ENCODE measurements at regions not wholly inside any gene's neighbourhood (a gene's known extent, or its start where the extent isn't known, plus 50 kb on each side); places are given as distances from the start of the nearest gene placed in this dataset.

GRCh38 chr4:20426028-20426427 lies 174.3 kb downstream of the SLIT2 start:
- Histone ChIP-seq H3K79me2 (no peaks in the 10 kb centered on the region), H3K36me3 (ENCODE audit: control insufficient read depth, insufficient read depth, low read length) (no peaks in the 10 kb centered on the region), H3K9ac (no peak overlapping the region), H3K4me1 (no peaks in the 10 kb centered on the region), H3K4me3 (ENCODE audit: low read depth, low read length) (no peak overlapping the region), H2AFZ (no peak overlapping the region), H3K4me2 (ENCODE audit: low read length) (no peak overlapping the region), H3K27me3 (ENCODE audit: control insufficient read depth, insufficient read depth, low read length) (no peaks in the 10 kb centered on the region), H3K27ac (no peak overlapping the region), H3K9me3 (ENCODE audit: control insufficient read depth, low read length) (no peaks in the 10 kb centered on the region)
- TF ChIP-seq CTCF (IDR thresholded peaks at IDR 0.05) = no peak

DNA sequence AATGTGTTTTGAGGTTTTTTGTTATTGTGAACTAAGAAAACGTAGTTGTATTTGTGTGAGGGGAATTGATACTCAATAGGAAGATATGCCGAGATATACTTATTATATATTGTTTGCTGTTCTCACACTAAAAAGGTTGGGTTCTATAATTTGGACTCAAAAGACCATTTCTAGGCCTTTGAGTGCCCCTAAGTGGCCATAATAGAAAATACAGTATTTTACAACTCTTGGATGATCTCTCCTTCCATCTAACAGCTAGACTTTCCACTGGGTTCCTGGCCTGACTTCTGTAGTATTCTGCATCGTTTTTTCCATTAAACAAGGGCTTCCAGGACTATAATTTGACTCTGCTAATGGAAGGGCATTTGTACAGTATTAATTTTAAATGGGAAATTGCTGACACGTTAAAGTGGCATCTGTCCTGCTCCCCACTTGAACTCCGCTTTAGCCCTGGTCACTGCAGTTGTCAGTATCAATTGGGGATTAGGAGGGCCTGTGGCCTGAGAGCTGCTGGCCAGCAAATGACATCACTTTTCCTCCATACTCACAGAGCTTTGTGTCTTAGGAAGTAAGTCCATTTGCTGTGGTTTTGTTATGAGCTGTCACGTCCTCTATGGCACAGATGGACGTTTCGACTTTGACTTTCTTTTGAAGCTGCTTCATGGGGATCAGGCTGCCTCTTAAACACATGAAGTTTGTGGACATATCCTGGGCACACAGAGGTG lies 176.9 kb downstream of the SLIT2 start:
- no peak overlapping the region for H3K9ac ChIP-seq
- H2AFZ ChIP-seq = no peak overlapping the region
- TF ChIP-seq CTCF (IDR thresholded peaks at IDR 0.05) = no peak
- H3K4me2 ChIP-seq (ENCODE audit: low read length) = no peak overlapping the region
- H3K27ac ChIP-seq = no peak overlapping the region
- H3K4me1 ChIP-seq = no peaks in the 10 kb centered on the region
- no peaks in the 10 kb centered on the region for H3K79me2 ChIP-seq
- no peaks in the 10 kb centered on the region for H3K9me3 ChIP-seq (ENCODE audit: control insufficient read depth, low read length)
- no peaks in the 10 kb centered on the region for H3K36me3 ChIP-seq (ENCODE audit: control insufficient read depth, insufficient read depth, low read length)
- no peaks in the 10 kb centered on the region for H3K27me3 ChIP-seq (ENCODE audit: control insufficient read depth, insufficient read depth, low read length)
- no peak overlapping the region for H3K4me3 ChIP-seq (ENCODE audit: low read depth, low read length)

GRCh38 chr4:20430259-20430941 lies 178.7 kb downstream of the SLIT2 start:
- H3K27ac ChIP-seq = no peak overlapping the region
- H3K4me3 ChIP-seq (ENCODE audit: low read depth, low read length) = no peak overlapping the region
- no peaks in the 10 kb centered on the region for H3K4me1 ChIP-seq
- H3K4me2 ChIP-seq (ENCODE audit: low read length) = no peak overlapping the region
- no peaks in the 10 kb centered on the region for H3K27me3 ChIP-seq (ENCODE audit: control insufficient read depth, insufficient read depth, low read length)
- TF ChIP-seq CTCF (IDR thresholded peaks at IDR 0.05) = no peak
- H2AFZ ChIP-seq = no peak overlapping the region
- no peaks in the 10 kb centered on the region for H3K9me3 ChIP-seq (ENCODE audit: control insufficient read depth, low read length)
- no peak overlapping the region for H3K9ac ChIP-seq
- no peaks in the 10 kb centered on the region for H3K79me2 ChIP-seq
- H3K36me3 ChIP-seq (ENCODE audit: control insufficient read depth, insufficient read depth, low read length) = no peaks in the 10 kb centered on the region

DNA sequence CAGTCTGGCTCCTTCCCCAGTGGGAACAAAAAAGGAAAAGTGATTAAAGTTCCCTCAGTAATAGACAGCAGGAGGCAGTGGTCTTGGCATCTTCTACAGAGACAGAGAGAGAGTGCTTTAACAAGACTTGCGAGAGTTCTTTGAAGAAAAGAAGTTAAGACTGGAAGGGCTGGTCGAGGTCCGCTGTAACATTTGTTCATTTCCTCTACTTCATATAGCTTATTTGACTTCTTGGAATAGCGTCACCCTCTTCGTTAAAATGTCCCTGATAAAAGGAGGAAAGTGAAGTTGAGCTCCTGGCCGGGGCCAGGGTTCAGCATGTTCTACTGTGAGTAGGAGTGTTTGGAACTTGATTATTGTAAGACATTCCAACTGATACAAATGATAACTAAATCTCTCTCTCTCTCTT lies 179.8 kb downstream of the SLIT2 start:
- H3K27ac ChIP-seq = no peak overlapping the region
- no peaks in the 10 kb centered on the region for H3K9me3 ChIP-seq (ENCODE audit: control insufficient read depth, low read length)
- no peak overlapping the region for H3K9ac ChIP-seq
- H3K36me3 ChIP-seq (ENCODE audit: control insufficient read depth, insufficient read depth, low read length) = no peaks in the 10 kb centered on the region
- no peak for TF ChIP-seq CTCF (IDR thresholded peaks at IDR 0.05)
- H2AFZ ChIP-seq = no peak overlapping the region
- H3K4me1 ChIP-seq = no peaks in the 10 kb centered on the region
- no peak overlapping the region for H3K4me2 ChIP-seq (ENCODE audit: low read length)
- H3K27me3 ChIP-seq (ENCODE audit: control insufficient read depth, insufficient read depth, low read length) = no peaks in the 10 kb centered on the region
- no peak overlapping the region for H3K4me3 ChIP-seq (ENCODE audit: low read depth, low read length)
- no peaks in the 10 kb centered on the region for H3K79me2 ChIP-seq

Measured in parathyroid adenoma (tissue), 2 donors.